Coronary artery (tissue), 2 donors: ENCODE measurements at regions not wholly inside any gene's neighbourhood (a gene's known extent, or its start where the extent isn't known, plus 50 kb on each side); places are given as distances from the start of the nearest gene placed in this dataset.
"Not testable (repeated sequence)": the region's sequence is repeated elsewhere in the genome, so short reads cannot be mapped to it uniquely, and the experiment has no call there.

Experiments used
- DNase-seq: peaks from one replicate; pipeline ENCODE4 v3.0.0-alpha.2; 2017; ENCODE audit warnings: low spot score
- H3K27ac ChIP-seq, 2 donors: fragments of 200-600 bp; sonication (generic); one replicate each; pipeline ENCODE4 v1.5.1; 2016 to 2019
- H3K4me3 ChIP-seq: fragments of 200-600 bp; sonication (generic); 2 replicates; pipeline ENCODE4 v1.5.1; 2016; ENCODE audit warnings: mild to moderate bottlenecking, moderate library complexity
- CTCF ChIP-seq: fragments of 200-600 bp; sonication (generic); IDR thresholded peaks from one replicate; pipeline ENCODE4 v1.5.1; 2019; ENCODE audit warnings: antibody characterized with exemption

GRCh38 chr22:25327018-25327755 lies 107.7 kb downstream of the CRYBB2 start:
- TF ChIP-seq CTCF, result no peak
- no peak for DNase-seq
- Histone ChIP-seq H3K4me3 (no peak overlapping the region), H3K27ac (no peak overlapping the region)

- TF ChIP-seq CTCF, result no peak
- DNase-seq, result no peak
- Histone ChIP-seq H3K27ac (no peak overlapping the region), H3K4me3 (no peak overlapping the region)
These were observed 111.6 kb downstream of the CRYBB2 start for GRCh38 chr22:25331050-25331449.

- not testable (repeated sequence) for H3K27ac ChIP-seq, H3K4me3 ChIP-seq, DNase-seq
These were observed 112.5 kb downstream of the CRYBB2 start for GRCh38 chr22:25331911-25332310.

GRCh38 chr22:25332386-25332785 lies 112.9 kb downstream of the CRYBB2 start:
- no peak for TF ChIP-seq CTCF
- Histone ChIP-seq H3K27ac (no peak overlapping the region), H3K4me3 (no peak overlapping the region)
- no peak for DNase-seq

GRCh38 chr22:25334162-25334490 lies 114.7 kb downstream of the CRYBB2 start:
- no peak for DNase-seq

GRCh38 chr22:25334631-25335030 lies 115.2 kb downstream of the CRYBB2 start:
- not testable (repeated sequence) for H3K4me3 ChIP-seq, DNase-seq, H3K27ac ChIP-seq

More at GRCh38 chr22:25334162-25334490, 114.7 kb downstream of the CRYBB2 start:
- H3K4me3 ChIP-seq, result no peak overlapping the region
- no peak overlapping the region for H3K27ac ChIP-seq
- TF ChIP-seq CTCF, result no peak

GRCh38 chr22:25335276-25335675 lies 115.8 kb downstream of the CRYBB2 start:
- not testable (repeated sequence) for H3K27ac ChIP-seq, DNase-seq, H3K4me3 ChIP-seq

GRCh38 chr22:25340536-25340935 lies 121.1 kb downstream of the CRYBB2 start:
- DNase-seq, H3K4me3 ChIP-seq, H3K27ac ChIP-seq: not testable (repeated sequence)

GRCh38 chr22:25344366-25344765 lies 124.9 kb downstream of the CRYBB2 start:
- not testable (repeated sequence) for H3K27ac ChIP-seq, DNase-seq, H3K4me3 ChIP-seq
